ENCODE measurements at regions not wholly inside any gene's neighbourhood (a gene's known extent, or its start where the extent isn't known, plus 50 kb on each side); places are given as distances from the start of the nearest gene placed in this dataset.

GRCh38 chr10:4527281-4527970 is 298.6 kb upstream of the AKR1E2 start:
- no peak for TF ChIP-seq EZH2 (IDR thresholded peaks at IDR 0.05; ENCODE audit: low read length, unreplicated experiment)
- no peak for TF ChIP-seq CTCF (conservative IDR thresholded peaks at IDR 0.05; ENCODE audit: low read depth, low read length)

Measured in PC-3 (cell line).